Astrocyte (in vitro differentiated cells and primary cell): ENCODE measurements at regions not wholly inside any gene's neighbourhood (a gene's known extent, or its start where the extent isn't known, plus 50 kb on each side); places are given as distances from the start of the nearest gene placed in this dataset.

Experiments used
- DNase-seq: peaks from one replicate; pipeline ENCODE4 v3.0.0-alpha.2; 2010; ENCODE audit warnings: low read depth
- FAIRE-seq: peaks from 2 replicates; lab custom pipeline; 2011; peaks lifted over from hg19 to GRCh38; lab: Jason Lieb, UNC
- H2AFZ ChIP-seq: 2 replicates; pipeline ENCODE4 v1.6.0; 2012; ENCODE audit warnings: low read depth, low read length, inconsistent platforms
- H3K27ac ChIP-seq: 2 replicates; pipeline ENCODE4 v1.5.1; 2011; ENCODE audit warnings: low read depth, low read length, inconsistent platforms
- H3K27me3 ChIP-seq: 2 replicates; pipeline ENCODE4 v1.6.0; 2011; ENCODE audit warnings: low read length, inconsistent platforms; ENCODE audit not compliant: insufficient read depth
- H3K36me3 ChIP-seq: 2 replicates; pipeline ENCODE4 v1.5.1; 2011; ENCODE audit warnings: low read length, inconsistent platforms; ENCODE audit not compliant: insufficient read depth
- H3K4me1 ChIP-seq: 2 replicates; pipeline ENCODE4 v1.5.1; 2011; ENCODE audit warnings: low read length, inconsistent platforms; ENCODE audit not compliant: insufficient read depth
- H3K4me2 ChIP-seq: 2 replicates; pipeline ENCODE4 v1.6.0; 2012; ENCODE audit warnings: low read length, inconsistent platforms
- H3K4me3 ChIP-seq: 2 replicates; pipeline ENCODE4 v1.5.1; 2011; ENCODE audit warnings: low read depth, mild to moderate bottlenecking, low read length, inconsistent platforms; ENCODE audit not compliant: insufficient read depth
- H3K79me2 ChIP-seq: 2 replicates; pipeline ENCODE4 v1.6.0; 2012; ENCODE audit warnings: mild to moderate bottlenecking, low read length, inconsistent platforms; ENCODE audit not compliant: insufficient read depth
- H3K9ac ChIP-seq: 2 replicates; pipeline ENCODE4 v1.6.0; 2012; ENCODE audit warnings: mild to moderate bottlenecking, low read length, inconsistent platforms
- H3K9me3 ChIP-seq: 2 replicates; pipeline ENCODE4 v1.5.1; 2012; ENCODE audit warnings: low read depth, mild to moderate bottlenecking, low read length, inconsistent platforms; ENCODE audit not compliant: insufficient read depth
- H4K20me1 ChIP-seq: 2 replicates; pipeline ENCODE4 v1.6.0; 2012; ENCODE audit warnings: low read length, inconsistent platforms; ENCODE audit not compliant: insufficient read depth
- H3K27ac Mint-ChIP-seq: one replicate; pipeline ENCODE4 v1.8.0; 2021; ENCODE audit warnings: mild to moderate bottlenecking, mixed read lengths; ENCODE audit not compliant: unreplicated experiment
- H3K27me3 Mint-ChIP-seq: one replicate; pipeline ENCODE4 v1.8.0; 2021; ENCODE audit warnings: low read depth, mixed read lengths; ENCODE audit not compliant: unreplicated experiment
- H3K36me3 Mint-ChIP-seq: one replicate; pipeline ENCODE4 v1.8.0; 2021; ENCODE audit warnings: low read depth, mixed read lengths; ENCODE audit not compliant: unreplicated experiment
- H3K4me1 Mint-ChIP-seq: one replicate; pipeline ENCODE4 v1.8.0; 2021; ENCODE audit warnings: low read depth, mixed read lengths; ENCODE audit not compliant: unreplicated experiment
- H3K4me3 Mint-ChIP-seq: one replicate; pipeline ENCODE4 v1.8.0; 2021; ENCODE audit warnings: mild to moderate bottlenecking, moderate library complexity, mixed read lengths; ENCODE audit not compliant: unreplicated experiment
- H3K9me3 Mint-ChIP-seq: one replicate; pipeline ENCODE4 v1.8.0; 2021; ENCODE audit warnings: mild to moderate bottlenecking, mixed read lengths; ENCODE audit not compliant: unreplicated experiment
- EZH2 ChIP-seq: IDR thresholded peaks from 2 replicates; pipeline ENCODE4 v1.6.1; 2012; ENCODE audit warnings: mild to moderate bottlenecking, low read length, inconsistent platforms; ENCODE audit not compliant: insufficient read depth
- TF ChIP-seq, protein P1 (sequence below): IDR thresholded peaks from 2 replicates; pipeline ENCODE4 v1.5.1; 2011; ENCODE audit warnings: low read depth, mild to moderate bottlenecking, inconsistent platforms, low read length, moderate library complexity; ENCODE audit not compliant: insufficient read depth

DNA sequence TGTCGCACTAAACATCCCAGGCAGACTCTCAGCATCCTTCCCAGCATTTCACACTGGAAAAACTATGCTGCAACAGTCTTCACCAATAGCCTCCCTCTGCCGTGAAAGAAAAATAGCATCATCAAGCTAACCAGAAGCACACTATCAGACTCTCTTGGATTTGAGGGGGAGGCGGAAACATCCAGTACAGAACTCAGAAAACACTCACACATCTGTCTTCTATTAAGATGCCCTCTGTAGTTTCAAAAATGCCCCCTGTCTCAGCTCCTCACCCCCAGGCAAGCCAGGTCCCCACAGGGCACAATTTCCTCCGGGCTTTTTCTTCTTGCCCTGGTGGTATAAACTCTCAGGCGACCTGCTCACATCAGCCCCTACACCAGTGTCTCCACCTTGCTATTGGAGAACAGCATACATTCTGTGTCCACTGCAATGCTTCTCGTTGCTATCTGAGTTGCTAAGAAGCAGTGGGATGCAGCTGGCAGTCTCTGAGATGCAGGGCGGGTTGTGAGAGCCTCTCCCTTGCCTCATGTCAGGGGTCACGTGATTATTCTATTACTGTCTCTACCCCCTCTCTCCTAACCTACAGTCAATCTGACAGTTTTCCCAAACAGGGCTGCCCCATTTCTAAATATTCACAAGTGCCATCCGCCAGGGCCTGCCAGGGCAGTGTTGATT lies 189.9 kb downstream of the INO80D start:
- no peak for FAIRE-seq
- TF ChIP-seq, protein P1, sequence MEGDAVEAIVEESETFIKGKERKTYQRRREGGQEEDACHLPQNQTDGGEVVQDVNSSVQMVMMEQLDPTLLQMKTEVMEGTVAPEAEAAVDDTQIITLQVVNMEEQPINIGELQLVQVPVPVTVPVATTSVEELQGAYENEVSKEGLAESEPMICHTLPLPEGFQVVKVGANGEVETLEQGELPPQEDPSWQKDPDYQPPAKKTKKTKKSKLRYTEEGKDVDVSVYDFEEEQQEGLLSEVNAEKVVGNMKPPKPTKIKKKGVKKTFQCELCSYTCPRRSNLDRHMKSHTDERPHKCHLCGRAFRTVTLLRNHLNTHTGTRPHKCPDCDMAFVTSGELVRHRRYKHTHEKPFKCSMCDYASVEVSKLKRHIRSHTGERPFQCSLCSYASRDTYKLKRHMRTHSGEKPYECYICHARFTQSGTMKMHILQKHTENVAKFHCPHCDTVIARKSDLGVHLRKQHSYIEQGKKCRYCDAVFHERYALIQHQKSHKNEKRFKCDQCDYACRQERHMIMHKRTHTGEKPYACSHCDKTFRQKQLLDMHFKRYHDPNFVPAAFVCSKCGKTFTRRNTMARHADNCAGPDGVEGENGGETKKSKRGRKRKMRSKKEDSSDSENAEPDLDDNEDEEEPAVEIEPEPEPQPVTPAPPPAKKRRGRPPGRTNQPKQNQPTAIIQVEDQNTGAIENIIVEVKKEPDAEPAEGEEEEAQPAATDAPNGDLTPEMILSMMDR = no peak
- TF ChIP-seq EZH2 = no peak
- H2AFZ ChIP-seq = no peak overlapping the region

DNA sequence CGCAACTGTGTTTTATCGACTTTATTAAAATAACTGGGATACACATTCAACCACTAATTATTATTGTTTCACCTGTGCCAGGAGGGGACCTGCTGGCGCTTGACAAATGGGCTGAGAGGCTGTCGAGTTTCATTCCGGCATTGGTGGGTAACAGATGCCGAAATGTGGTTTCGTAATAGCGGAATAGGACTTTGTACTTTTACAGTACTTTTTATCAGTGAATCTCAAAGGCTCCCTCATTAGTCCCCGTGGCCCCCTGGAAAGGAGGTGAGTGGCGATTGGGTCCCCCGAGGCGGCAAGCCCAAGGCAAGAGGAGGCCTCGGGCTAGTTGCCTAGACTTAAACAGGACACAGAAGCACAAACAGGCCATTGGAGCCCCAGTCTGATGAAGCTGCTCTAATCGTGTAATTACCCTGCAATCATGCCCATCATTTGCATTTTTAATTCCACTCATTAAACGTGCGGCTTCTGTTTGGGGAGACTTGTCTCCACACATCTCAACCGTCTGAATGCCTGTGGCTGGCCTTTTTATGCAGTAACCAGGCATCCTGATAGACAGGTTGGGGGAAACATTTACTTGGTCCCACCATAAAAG lies 193.2 kb downstream of the INO80D start:
- peaks cover 18% of the 10 kb centered on the region for H3K27me3 ChIP-seq
- no peak overlapping the region for H2AFZ ChIP-seq
- Mint-ChIP-seq H3K36me3 (no peaks in the 10 kb centered on the region), H3K27ac (no peak overlapping the region), H3K27me3 (peaks cover 31% of the 10 kb centered on the region), H3K9me3 (no peaks in the 10 kb centered on the region), H3K4me3 (no peak overlapping the region), H3K4me1 (no peaks in the 10 kb centered on the region)
- H4K20me1 ChIP-seq = no peaks in the 10 kb centered on the region
- no peaks in the 10 kb centered on the region for H3K36me3 ChIP-seq
- peak overlapping the region; percentile 39 for H3K4me2 ChIP-seq
- H3K4me1 ChIP-seq = no peaks in the 10 kb centered on the region
- FAIRE-seq = no peak
- TF ChIP-seq, protein P1 = no peak
- TF ChIP-seq EZH2 = no peak
- no peak overlapping the region for H3K4me3 ChIP-seq
- no peaks in the 10 kb centered on the region for H3K9me3 ChIP-seq
- H3K79me2 ChIP-seq = no peaks in the 10 kb centered on the region
- H3K27ac ChIP-seq = no peak overlapping the region
- no peak overlapping the region for H3K9ac ChIP-seq
- no peak for DNase-seq

More for the DNA sequence above, 189.9 kb downstream of the INO80D start:
- H3K27ac ChIP-seq = no peak overlapping the region
- H4K20me1 ChIP-seq = no peaks in the 10 kb centered on the region
- H3K27me3 Mint-ChIP-seq = peaks cover 26% of the 10 kb centered on the region
- H3K9me3 ChIP-seq = no peaks in the 10 kb centered on the region
- H3K4me3 ChIP-seq = no peak overlapping the region
- H3K4me1 Mint-ChIP-seq = no peaks in the 10 kb centered on the region
- no peak overlapping the region for H3K4me3 Mint-ChIP-seq
- H3K9me3 Mint-ChIP-seq = peaks cover 1% of the 10 kb centered on the region
- no peaks in the 10 kb centered on the region for H3K4me1 ChIP-seq
- no peaks in the 10 kb centered on the region for H3K36me3 Mint-ChIP-seq
- DNase-seq = no peak
- no peaks in the 10 kb centered on the region for H3K79me2 ChIP-seq
- no peak overlapping the region for H3K4me2 ChIP-seq
- peaks cover 18% of the 10 kb centered on the region for H3K27me3 ChIP-seq
- H3K36me3 ChIP-seq = no peaks in the 10 kb centered on the region
- no peak overlapping the region for H3K9ac ChIP-seq
- H3K27ac Mint-ChIP-seq = no peak overlapping the region

DNA sequence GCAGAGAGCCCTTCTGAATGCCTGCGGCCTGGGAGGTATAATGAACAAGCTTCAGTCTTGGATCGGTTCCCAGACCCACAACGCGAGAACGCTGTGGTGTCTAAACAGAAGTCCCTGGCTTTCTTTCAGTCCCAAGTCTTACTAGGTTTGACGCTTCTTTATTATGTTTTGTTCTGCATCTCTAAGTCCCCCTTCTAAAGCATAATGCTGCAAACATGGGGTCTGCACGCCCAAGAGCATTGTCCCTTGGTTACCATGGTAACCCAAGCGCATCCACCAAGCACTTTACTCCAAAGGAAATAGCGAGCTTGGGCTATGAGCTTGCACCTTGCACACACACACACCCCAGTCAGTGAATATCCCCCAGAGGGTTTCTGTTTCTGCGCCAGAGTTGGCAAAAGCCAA lies 193.7 kb downstream of the INO80D start:
- TF ChIP-seq, protein P1 = no peak
- no peak for TF ChIP-seq EZH2
- peak overlapping the region; percentile 39 for H3K4me2 ChIP-seq
- no peaks in the 10 kb centered on the region for H3K79me2 ChIP-seq
- H3K36me3 ChIP-seq = no peaks in the 10 kb centered on the region
- no peak overlapping the region for H2AFZ ChIP-seq
- H3K27ac ChIP-seq = no peak overlapping the region
- Mint-ChIP-seq H3K4me3 (no peak overlapping the region), H3K27me3 (peaks cover 32% of the 10 kb centered on the region), H3K4me1 (no peaks in the 10 kb centered on the region), H3K9me3 (no peaks in the 10 kb centered on the region), H3K27ac (no peak overlapping the region), H3K36me3 (no peaks in the 10 kb centered on the region)
- no peaks in the 10 kb centered on the region for H4K20me1 ChIP-seq
- H3K9me3 ChIP-seq = no peaks in the 10 kb centered on the region
- no peak overlapping the region for H3K9ac ChIP-seq
- no peak overlapping the region for H3K4me3 ChIP-seq
- no peaks in the 10 kb centered on the region for H3K4me1 ChIP-seq
- FAIRE-seq (no peak), DNase-seq (peak; percentile 68)
- peaks cover 18% of the 10 kb centered on the region for H3K27me3 ChIP-seq
